Right cardiac atrium (tissue), 5 donors: ENCODE measurements at regions not wholly inside any gene's neighbourhood (a gene's known extent, or its start where the extent isn't known, plus 50 kb on each side); places are given as distances from the start of the nearest gene placed in this dataset.

Source experiments
- ATAC-seq, 2 donors: fragments of 200-7000 bp; cut with Tn5 transposase; one replicate each; pipeline versions ENCODE4 v1.8.0 to v1.9.1; 2020; ENCODE audit warnings: moderate library complexity in 2 of 2, mild to moderate bottlenecking in 1 of 2
- DNase-seq, 3 donors: peaks; one replicate each; pipeline ENCODE4 v3.0.0-alpha.2; 2020
- H3K27ac ChIP-seq: one replicate; pipeline ENCODE4 v1.5.1; 2013; ENCODE audit warnings: mild to moderate bottlenecking, low read length, control low read depth, moderate library complexity
- H3K27me3 ChIP-seq: one replicate; pipeline ENCODE4 v1.6.1; 2013; ENCODE audit not compliant: control insufficient read depth, insufficient read depth
- H3K4me1 ChIP-seq: one replicate; pipeline ENCODE4 v1.6.1; 2013; ENCODE audit warnings: low read length; ENCODE audit not compliant: control insufficient read depth, insufficient read depth
- H3K4me3 ChIP-seq: one replicate; pipeline ENCODE4 v1.5.1; 2013; ENCODE audit warnings: low read length, control low read depth
- H3K9me3 ChIP-seq: one replicate; pipeline ENCODE4 v1.6.1; 2013; ENCODE audit warnings: low read length; ENCODE audit not compliant: control insufficient read depth
- WGBS: extraction: QIAGEN DNeasy Blood & Tissue Kit; methylation state at CpG from one replicate; pipeline ENCODE4 v1.1.7; 2013; 5-methylcytosine and 5-hydroxymethylcytosine counted together
- intact Hi-C, 4 donors: fragments of 100-400 bp; cut with DNase I; formaldehyde crosslinking; loops; one replicate each; pipeline versions ENCODE4 v1.11.0 to v1.14.0; 2022 to 2023
- microRNA-seq, 2 donors: library from miRNA; unstranded; fragments of <30 nt; microRNA quantifications; one replicate each; pipeline ENCODE4 v1.2.0, GENCODE V29; 2020 to 2021
- donor health status: healthy with polysubstance abuse.
- donor health status: DM: no; HTN: yes; CAD: no.
- donor health status: DM: no; HTN: no; CAD: no.
- donor health status: DM: no; HTN: yes; CAD: no; lungs with severe emphysema.
- donor health status: DM: yes; HTN: yes; CAD: no.

DNA sequence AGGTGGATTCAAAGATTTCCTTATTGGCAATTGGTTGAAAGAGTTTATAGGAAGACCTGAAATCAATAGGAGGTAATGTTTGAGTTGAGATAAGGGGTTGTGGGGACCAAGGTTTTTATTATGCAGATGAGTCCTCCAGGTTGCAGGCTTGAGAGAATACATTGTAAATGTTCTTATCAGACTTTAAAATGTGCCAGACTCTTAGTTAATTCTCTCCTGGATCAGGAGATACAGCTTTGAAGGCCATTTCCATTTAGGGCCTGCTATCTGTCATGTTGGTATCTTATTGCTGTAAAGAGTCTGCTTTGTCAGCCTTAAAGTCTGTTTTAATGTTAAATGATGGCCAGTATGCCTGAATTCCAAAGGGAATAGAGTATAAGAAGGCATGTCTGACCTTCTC is 61.8 kb upstream of the CALCR start:
- DNase-seq (no peak), ATAC-seq (no peak)
- Histone ChIP-seq H3K27ac (no peak overlapping the region), H3K4me1 (no peaks in the 10 kb centered on the region), H3K4me3 (no peak overlapping the region), H3K27me3 (no peaks in the 10 kb centered on the region), H3K9me3 (no peaks in the 10 kb centered on the region)
- intact Hi-C loops, result no loop called here

DNA sequence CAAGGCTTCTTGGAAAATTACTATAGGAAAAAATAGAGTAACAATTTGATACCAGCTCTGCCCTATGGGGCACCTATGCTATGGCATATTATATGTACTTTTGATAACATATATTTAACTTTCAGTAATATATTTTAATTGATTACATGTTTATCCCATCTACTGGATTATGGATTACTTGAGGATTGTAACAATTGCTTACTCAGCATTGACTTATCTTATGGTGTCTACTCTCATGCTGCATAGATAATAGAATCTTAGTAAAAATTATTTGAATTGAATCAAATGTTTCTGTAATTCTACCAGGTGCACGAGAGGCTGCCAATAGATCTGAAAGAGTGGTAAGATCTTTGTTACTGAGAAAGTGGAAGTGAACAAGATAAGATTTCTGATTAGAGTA is 57.8 kb upstream of the CALCR start:
- WGBS, result 88% methylated on average over 1 of the region's 1 CpG
- ATAC-seq, result no peak
- Histone ChIP-seq H3K9me3 (no peaks in the 10 kb centered on the region), H3K4me3 (no peak overlapping the region), H3K4me1 (no peaks in the 10 kb centered on the region), H3K27me3 (no peaks in the 10 kb centered on the region), H3K27ac (no peak overlapping the region)
- DNase-seq, result no peak
- intact Hi-C loops, result no loop called here

DNA sequence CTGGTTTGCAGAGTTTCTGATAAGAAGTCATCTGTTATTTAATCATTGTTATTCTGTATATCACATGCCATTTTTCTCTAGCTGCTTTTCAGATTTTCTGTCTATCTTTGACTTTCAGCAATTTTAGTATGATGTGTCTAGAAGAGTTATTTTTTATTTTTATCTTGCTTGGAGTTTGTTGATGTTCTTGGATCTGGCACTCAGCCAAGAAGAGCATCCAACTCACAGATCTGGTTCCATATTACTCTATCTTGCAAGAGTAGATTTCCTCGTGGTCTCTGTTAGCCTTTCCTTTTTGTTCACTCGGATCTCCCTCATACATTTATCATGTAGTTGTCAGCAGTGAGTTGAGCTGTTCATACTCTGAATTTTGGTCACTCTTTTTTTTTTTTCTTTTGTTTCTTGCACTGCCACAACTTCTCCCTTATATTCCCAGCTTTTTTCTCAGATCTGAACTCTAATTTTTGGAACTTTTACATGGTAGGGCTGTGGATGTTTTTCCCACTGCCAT is 54.8 kb upstream of the CALCR start:
- DNase-seq, result no peak
- no peaks in the 10 kb centered on the region for H3K9me3 ChIP-seq
- no peaks in the 10 kb centered on the region for H3K4me1 ChIP-seq
- WGBS, result 22% methylated on average over 2 of the region's 2 CpGs
- no peak overlapping the region for H3K27ac ChIP-seq
- no peak for ATAC-seq
- intact Hi-C loops, result no loop called here
- no peaks in the 10 kb centered on the region for H3K27me3 ChIP-seq
- H3K4me3 ChIP-seq, result no peak overlapping the region

DNA sequence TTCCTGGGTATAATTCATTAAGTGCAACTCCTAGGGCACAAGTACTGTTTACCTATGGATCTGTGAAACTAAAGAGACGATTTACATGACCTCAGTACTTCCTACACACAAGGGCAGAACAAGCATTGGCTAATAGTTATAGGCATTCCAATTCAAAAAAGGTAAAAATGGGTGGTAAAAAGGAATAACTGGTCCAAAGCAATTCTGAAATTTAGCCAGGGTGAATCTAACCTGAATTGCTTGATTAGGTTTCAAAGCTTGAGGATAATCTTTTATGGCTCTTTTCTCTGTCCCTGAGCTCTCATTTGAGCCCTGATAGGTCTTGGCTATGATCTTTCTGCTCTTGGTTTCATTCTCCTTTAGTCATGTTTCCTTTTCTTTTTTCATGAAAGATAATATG is 52.3 kb upstream of the CALCR start:
- ATAC-seq (no peak), DNase-seq (no peak)
- intact Hi-C loops, result no loop called here
- no peaks in the 10 kb centered on the region for H3K4me1 ChIP-seq
- H3K27me3 ChIP-seq, result no peaks in the 10 kb centered on the region
- no peaks in the 10 kb centered on the region for H3K9me3 ChIP-seq
- H3K27ac ChIP-seq, result no peak overlapping the region
- WGBS, result 63% methylated on average over 1 of the region's 1 CpG
- no peak overlapping the region for H3K4me3 ChIP-seq

Small RNA genes lying in the stretch of these regions (microRNA-seq; reads per million reads assigned to microRNA genes)
- 0 reads per million in 2 donors for gene MIR4652
